ENCODE measurements at regions not wholly inside any gene's neighbourhood (a gene's known extent, or its start where the extent isn't known, plus 50 kb on each side); places are given as distances from the start of the nearest gene placed in this dataset.

DNA sequence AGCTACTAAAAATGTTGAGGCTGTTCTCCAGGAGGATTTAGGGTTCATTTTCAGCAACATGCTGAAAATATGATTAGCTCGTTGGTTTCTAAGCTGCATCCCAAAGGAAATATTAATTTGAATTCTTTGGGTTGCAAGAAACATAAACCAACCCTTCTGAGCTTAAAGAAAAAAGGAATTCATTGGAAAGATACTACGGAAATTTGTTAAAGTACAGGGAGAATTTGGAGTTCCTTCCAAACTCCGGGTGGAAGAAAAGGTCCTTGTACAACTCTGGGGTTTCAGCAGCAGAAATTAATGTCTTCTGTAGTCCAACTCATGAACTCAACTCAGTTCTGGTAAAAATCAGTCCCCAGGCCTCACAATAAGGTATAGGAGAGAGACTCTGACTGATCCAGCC lies 712.9 kb downstream of the UTRN start:
- TF ChIP-seq EP300 (IDR thresholded peaks at IDR 0.05), result no peak
- no peak for TF ChIP-seq POLR2AphosphoS5 (IDR thresholded peaks at IDR 0.05)
- no peak for TF ChIP-seq POLR2A (IDR thresholded peaks at IDR 0.05)
- TF ChIP-seq, protein P1, sequence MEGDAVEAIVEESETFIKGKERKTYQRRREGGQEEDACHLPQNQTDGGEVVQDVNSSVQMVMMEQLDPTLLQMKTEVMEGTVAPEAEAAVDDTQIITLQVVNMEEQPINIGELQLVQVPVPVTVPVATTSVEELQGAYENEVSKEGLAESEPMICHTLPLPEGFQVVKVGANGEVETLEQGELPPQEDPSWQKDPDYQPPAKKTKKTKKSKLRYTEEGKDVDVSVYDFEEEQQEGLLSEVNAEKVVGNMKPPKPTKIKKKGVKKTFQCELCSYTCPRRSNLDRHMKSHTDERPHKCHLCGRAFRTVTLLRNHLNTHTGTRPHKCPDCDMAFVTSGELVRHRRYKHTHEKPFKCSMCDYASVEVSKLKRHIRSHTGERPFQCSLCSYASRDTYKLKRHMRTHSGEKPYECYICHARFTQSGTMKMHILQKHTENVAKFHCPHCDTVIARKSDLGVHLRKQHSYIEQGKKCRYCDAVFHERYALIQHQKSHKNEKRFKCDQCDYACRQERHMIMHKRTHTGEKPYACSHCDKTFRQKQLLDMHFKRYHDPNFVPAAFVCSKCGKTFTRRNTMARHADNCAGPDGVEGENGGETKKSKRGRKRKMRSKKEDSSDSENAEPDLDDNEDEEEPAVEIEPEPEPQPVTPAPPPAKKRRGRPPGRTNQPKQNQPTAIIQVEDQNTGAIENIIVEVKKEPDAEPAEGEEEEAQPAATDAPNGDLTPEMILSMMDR (IDR thresholded peaks at IDR 0.05), result no peak
- Histone ChIP-seq H3K36me3 (no peaks in the 10 kb centered on the region), H3K4me1 (no peaks in the 10 kb centered on the region), H3K27me3 (no peaks in the 10 kb centered on the region), H3K9me3 (no peaks in the 10 kb centered on the region), H3K4me3 (no peak overlapping the region), H3K27ac (no peak overlapping the region)
- DNase-seq, result no peak
- WGBS, 2 donors, result 86 to 91% methylated on average over 3 of the region's 3 CpGs
- no peak for ATAC-seq (ENCODE audit: low FRiP score in 2 of 2)

DNA sequence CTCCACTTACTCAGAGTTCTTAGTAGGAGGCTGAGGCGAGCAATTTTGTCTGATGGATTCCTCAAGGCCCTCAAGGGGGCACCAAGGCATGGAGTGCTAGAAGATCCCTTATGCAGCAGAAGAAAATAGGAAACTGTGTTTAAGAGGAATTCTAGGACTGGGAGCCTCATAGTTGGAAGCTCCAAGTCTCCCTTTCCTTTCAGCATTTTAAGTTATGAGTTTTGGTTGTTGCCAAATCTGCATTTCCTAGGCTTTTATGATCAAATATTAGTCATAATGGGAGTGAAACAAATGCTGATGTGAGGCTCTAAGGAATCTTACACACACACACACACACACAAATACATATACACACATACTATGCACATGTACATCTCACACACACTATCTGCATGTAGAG lies 714.0 kb downstream of the UTRN start:
- H3K9me3 ChIP-seq, result no peaks in the 10 kb centered on the region
- no peak overlapping the region for H3K4me3 ChIP-seq
- H3K4me1 ChIP-seq, result no peaks in the 10 kb centered on the region
- 95 to 96% methylated on average over 1 of the region's 1 CpG for WGBS, 2 donors
- H3K27ac ChIP-seq, result no peak overlapping the region
- TF ChIP-seq POLR2AphosphoS5 (IDR thresholded peaks at IDR 0.05) (no peak), EP300 (IDR thresholded peaks at IDR 0.05) (no peak), POLR2A (IDR thresholded peaks at IDR 0.05) (no peak)
- TF ChIP-seq, protein P1 (IDR thresholded peaks at IDR 0.05), result no peak
- DNase-seq (no peak), ATAC-seq (ENCODE audit: low FRiP score in 2 of 2) (no peak)
- H3K36me3 ChIP-seq, result no peaks in the 10 kb centered on the region
- H3K27me3 ChIP-seq, result no peaks in the 10 kb centered on the region

DNA sequence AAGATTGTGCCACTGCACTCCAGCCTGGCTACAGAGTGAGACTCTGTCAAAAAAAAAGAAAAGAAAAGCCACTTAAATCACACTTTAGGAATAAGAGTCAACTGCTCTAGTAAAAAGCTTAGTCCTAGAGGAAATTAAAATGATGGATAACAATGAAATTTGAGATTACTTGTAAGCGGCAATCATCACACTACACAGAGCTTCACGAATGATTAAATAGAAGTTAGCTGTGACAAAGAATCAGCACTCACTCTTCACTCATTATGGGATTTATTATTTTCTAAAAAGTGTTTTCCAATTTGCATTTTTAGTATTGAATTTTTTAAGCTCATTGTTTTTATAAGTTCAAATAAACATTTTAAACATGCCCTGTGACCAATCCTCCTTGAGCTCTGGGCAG lies 718.0 kb downstream of the UTRN start:
- 83 to 92% methylated on average over 2 of the region's 2 CpGs for WGBS, 2 donors
- TF ChIP-seq, protein P1 (IDR thresholded peaks at IDR 0.05), result no peak
- no peak for TF ChIP-seq EP300 (IDR thresholded peaks at IDR 0.05)
- no peak for TF ChIP-seq POLR2AphosphoS5 (IDR thresholded peaks at IDR 0.05)
- TF ChIP-seq POLR2A (IDR thresholded peaks at IDR 0.05), result no peak
- no peaks in the 10 kb centered on the region for H3K27me3 ChIP-seq

GRCh38 chr6:145006914-145007313 lies 721.8 kb downstream of the UTRN start:
- Histone ChIP-seq H3K36me3 (no peaks in the 10 kb centered on the region), H3K27ac (no peak overlapping the region), H3K9me3 (no peaks in the 10 kb centered on the region), H3K4me3 (no peak overlapping the region), H3K27me3 (no peaks in the 10 kb centered on the region), H3K4me1 (no peaks in the 10 kb centered on the region)
- 88 to 92% methylated on average over 6 of the region's 6 CpGs for WGBS, 2 donors
- TF ChIP-seq, protein P1 (IDR thresholded peaks at IDR 0.05), result no peak
- TF ChIP-seq POLR2AphosphoS5 (IDR thresholded peaks at IDR 0.05) (no peak), POLR2A (IDR thresholded peaks at IDR 0.05) (no peak), EP300 (IDR thresholded peaks at IDR 0.05) (no peak)
- ATAC-seq (ENCODE audit: low FRiP score in 2 of 2) (no peak), DNase-seq (no peak)

More for the DNA sequence above, 718.0 kb downstream of the UTRN start:
- ATAC-seq (ENCODE audit: low FRiP score in 2 of 2) (no peak), DNase-seq (no peak)
- Histone ChIP-seq H3K27ac (no peak overlapping the region), H3K4me1 (no peaks in the 10 kb centered on the region), H3K36me3 (no peaks in the 10 kb centered on the region), H3K9me3 (no peaks in the 10 kb centered on the region), H3K4me3 (no peak overlapping the region)

DNA sequence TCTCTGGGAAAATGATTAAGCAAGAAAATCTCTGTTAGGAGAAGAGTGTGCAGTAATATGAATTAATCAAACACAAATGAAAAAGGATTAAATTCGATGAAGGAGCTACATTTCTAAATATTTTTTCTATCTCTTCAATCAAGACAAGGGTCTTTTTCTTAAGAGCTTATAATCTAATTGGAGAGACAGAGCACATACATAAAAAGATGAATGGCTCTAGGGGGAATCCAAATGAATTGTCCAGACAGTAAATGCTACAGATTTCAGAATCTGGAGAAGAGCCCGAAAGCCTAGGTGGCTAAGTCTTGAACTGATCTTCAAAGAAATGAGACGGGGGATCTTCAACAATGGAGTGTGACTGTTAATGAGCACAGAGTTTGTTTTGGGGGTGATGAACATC lies 723.6 kb downstream of the UTRN start:
- WGBS, 2 donors, result 83 to 86% methylated on average over 3 of the region's 3 CpGs
- no peaks in the 10 kb centered on the region for H3K9me3 ChIP-seq
- H3K36me3 ChIP-seq, result no peaks in the 10 kb centered on the region
- H3K27ac ChIP-seq, result no peak overlapping the region
- TF ChIP-seq POLR2A (IDR thresholded peaks at IDR 0.05), result no peak
- no peak for TF ChIP-seq POLR2AphosphoS5 (IDR thresholded peaks at IDR 0.05)
- TF ChIP-seq, protein P1 (IDR thresholded peaks at IDR 0.05), result no peak
- no peak for TF ChIP-seq EP300 (IDR thresholded peaks at IDR 0.05)
- no peak overlapping the region for H3K4me3 ChIP-seq
- ATAC-seq (ENCODE audit: low FRiP score in 2 of 2), result no peak
- no peaks in the 10 kb centered on the region for H3K27me3 ChIP-seq
- no peaks in the 10 kb centered on the region for H3K4me1 ChIP-seq
- no peak for DNase-seq

Data from upper lobe of left lung (tissue), 6 donors.